ENCODE measurements at regions not wholly inside any gene's neighbourhood (a gene's known extent, or its start where the extent isn't known, plus 50 kb on each side); places are given as distances from the start of the nearest gene placed in this dataset.

- no peaks in the 10 kb centered on the region for H3K4me1 ChIP-seq
- in situ Hi-C loops (cut with MboI; ENCODE audit: low sequenced_read_pairs) = no loop called here
- H3K36me3 ChIP-seq (replicated peaks) = no peaks in the 10 kb centered on the region
- no peaks in the 10 kb centered on the region for H3K9me3 ChIP-seq
- DNase-seq (ENCODE audit: low spot score in 2 of 2) = no peak
- no peak overlapping the region for H3K4me3 ChIP-seq
- no peaks in the 10 kb centered on the region for H3K27me3 ChIP-seq (ENCODE audit: low read depth)
Measured at GRCh38 chr3:64329037-64329436, 103.8 kb upstream of the PRICKLE2 start.

GRCh38 chr3:64327100-64327804 is 102.0 kb upstream of the PRICKLE2 start:
- no peaks in the 10 kb centered on the region for H3K36me3 ChIP-seq (replicated peaks)
- H3K4me1 ChIP-seq = no peaks in the 10 kb centered on the region
- in situ Hi-C loops (cut with MboI; ENCODE audit: low sequenced_read_pairs) = no loop called here
- no peaks in the 10 kb centered on the region for H3K27me3 ChIP-seq (ENCODE audit: low read depth)
- H3K9me3 ChIP-seq = no peaks in the 10 kb centered on the region
- DNase-seq (ENCODE audit: low spot score in 2 of 2) = no peak
- no peak overlapping the region for H3K4me3 ChIP-seq

GRCh38 chr3:64321747-64322146 is 96.5 kb upstream of the PRICKLE2 start:
- Histone ChIP-seq H3K4me1 (no peaks in the 10 kb centered on the region), H3K9me3 (no peaks in the 10 kb centered on the region), H3K36me3 (replicated peaks) (no peaks in the 10 kb centered on the region), H3K4me3 (no peak overlapping the region), H3K27me3 (ENCODE audit: low read depth) (no peaks in the 10 kb centered on the region)
- DNase-seq (ENCODE audit: low spot score in 2 of 2) = no peak
- in situ Hi-C loops (cut with MboI; ENCODE audit: low sequenced_read_pairs) = no loop called here

- H3K27me3 ChIP-seq (ENCODE audit: low read depth) = no peaks in the 10 kb centered on the region
- H3K4me1 ChIP-seq = no peaks in the 10 kb centered on the region
- no peak overlapping the region for H3K4me3 ChIP-seq
- DNase-seq (ENCODE audit: low spot score in 2 of 2) = no peak
- H3K36me3 ChIP-seq (replicated peaks) = no peaks in the 10 kb centered on the region
- in situ Hi-C loops (cut with MboI; ENCODE audit: low sequenced_read_pairs) = no loop called here
- H3K9me3 ChIP-seq = no peaks in the 10 kb centered on the region
Measured at GRCh38 chr3:64319391-64319790, 94.1 kb upstream of the PRICKLE2 start.

GRCh38 chr3:64318668-64319271 is 93.5 kb upstream of the PRICKLE2 start:
- DNase-seq (ENCODE audit: low spot score in 2 of 2) = no peak
- Histone ChIP-seq H3K4me3 (no peak overlapping the region), H3K36me3 (replicated peaks) (no peaks in the 10 kb centered on the region), H3K27me3 (ENCODE audit: low read depth) (no peaks in the 10 kb centered on the region), H3K9me3 (no peaks in the 10 kb centered on the region), H3K4me1 (no peaks in the 10 kb centered on the region)
- in situ Hi-C loops (cut with MboI; ENCODE audit: low sequenced_read_pairs) = no loop called here

GRCh38 chr3:64318001-64318400 is 92.7 kb upstream of the PRICKLE2 start:
- H3K4me3 ChIP-seq = no peak overlapping the region
- no peaks in the 10 kb centered on the region for H3K9me3 ChIP-seq
- H3K4me1 ChIP-seq = no peaks in the 10 kb centered on the region
- DNase-seq (ENCODE audit: low spot score in 2 of 2) = no peak
- H3K27me3 ChIP-seq (ENCODE audit: low read depth) = no peaks in the 10 kb centered on the region
- in situ Hi-C loops (cut with MboI; ENCODE audit: low sequenced_read_pairs) = no loop called here
- H3K36me3 ChIP-seq (replicated peaks) = no peaks in the 10 kb centered on the region

- no peak for DNase-seq (ENCODE audit: low spot score in 2 of 2)
- H3K4me3 ChIP-seq = no peak overlapping the region
- H3K4me1 ChIP-seq = peaks cover 4% of the 10 kb centered on the region
- H3K36me3 ChIP-seq (replicated peaks) = no peaks in the 10 kb centered on the region
- in situ Hi-C loops (cut with MboI; ENCODE audit: low sequenced_read_pairs) = no loop called here
- no peaks in the 10 kb centered on the region for H3K27me3 ChIP-seq (ENCODE audit: low read depth)
- no peaks in the 10 kb centered on the region for H3K9me3 ChIP-seq
Measured at GRCh38 chr3:64316971-64317370, 91.7 kb upstream of the PRICKLE2 start.

GRCh38 chr3:64311424-64312061 is 86.3 kb upstream of the PRICKLE2 start:
- H3K36me3 ChIP-seq (replicated peaks) = no peaks in the 10 kb centered on the region
- no peaks in the 10 kb centered on the region for H3K9me3 ChIP-seq
- H3K4me1 ChIP-seq = peaks cover 14% of the 10 kb centered on the region
- H3K27me3 ChIP-seq (ENCODE audit: low read depth) = no peaks in the 10 kb centered on the region
- H3K4me3 ChIP-seq = no peak overlapping the region
- DNase-seq (ENCODE audit: low spot score in 2 of 2) = peak; percentile 18 to 74
- in situ Hi-C loops (cut with MboI; ENCODE audit: low sequenced_read_pairs) = no loop called here

- DNase-seq (ENCODE audit: low spot score in 2 of 2) = no peak
- in situ Hi-C loops (cut with MboI; ENCODE audit: low sequenced_read_pairs) = no loop called here
- Histone ChIP-seq H3K4me3 (no peak overlapping the region), H3K4me1 (peaks cover 14% of the 10 kb centered on the region), H3K36me3 (replicated peaks) (no peaks in the 10 kb centered on the region), H3K9me3 (no peaks in the 10 kb centered on the region), H3K27me3 (ENCODE audit: low read depth) (no peaks in the 10 kb centered on the region)
Measured at GRCh38 chr3:64308931-64309330, 83.7 kb upstream of the PRICKLE2 start.

GRCh38 chr3:64306745-64307144 is 81.5 kb upstream of the PRICKLE2 start:
- no peaks in the 10 kb centered on the region for H3K36me3 ChIP-seq (replicated peaks)
- in situ Hi-C loops (cut with MboI; ENCODE audit: low sequenced_read_pairs) = no loop called here

GRCh38 chr3:64305731-64306130 is 80.5 kb upstream of the PRICKLE2 start:
- in situ Hi-C loops (cut with MboI; ENCODE audit: low sequenced_read_pairs) = no loop called here
- H3K4me3 ChIP-seq = no peak overlapping the region
- no peaks in the 10 kb centered on the region for H3K4me1 ChIP-seq
- no peaks in the 10 kb centered on the region for H3K27me3 ChIP-seq (ENCODE audit: low read depth)
- no peak for DNase-seq (ENCODE audit: low spot score in 2 of 2)
- H3K36me3 ChIP-seq (replicated peaks) = no peaks in the 10 kb centered on the region
- no peaks in the 10 kb centered on the region for H3K9me3 ChIP-seq

More at GRCh38 chr3:64306745-64307144, 81.5 kb upstream of the PRICKLE2 start:
- Histone ChIP-seq H3K4me3 (no peak overlapping the region), H3K4me1 (peaks cover 8% of the 10 kb centered on the region), H3K9me3 (no peaks in the 10 kb centered on the region), H3K27me3 (ENCODE audit: low read depth) (no peaks in the 10 kb centered on the region)
- no peak for DNase-seq (ENCODE audit: low spot score in 2 of 2)

GRCh38 chr3:64304828-64305410 is 79.7 kb upstream of the PRICKLE2 start:
- in situ Hi-C loops (cut with MboI; ENCODE audit: low sequenced_read_pairs) = no loop called here
- no peaks in the 10 kb centered on the region for H3K27me3 ChIP-seq (ENCODE audit: low read depth)
- H3K36me3 ChIP-seq (replicated peaks) = no peaks in the 10 kb centered on the region
- no peaks in the 10 kb centered on the region for H3K4me1 ChIP-seq
- no peak overlapping the region for H3K4me3 ChIP-seq
- no peaks in the 10 kb centered on the region for H3K9me3 ChIP-seq
- no peak for DNase-seq (ENCODE audit: low spot score in 2 of 2)

- H3K27me3 ChIP-seq (ENCODE audit: low read depth) = no peaks in the 10 kb centered on the region
- H3K4me3 ChIP-seq = no peak overlapping the region
- H3K4me1 ChIP-seq = no peaks in the 10 kb centered on the region
- in situ Hi-C loops (cut with MboI; ENCODE audit: low sequenced_read_pairs) = no loop called here
- no peak for DNase-seq (ENCODE audit: low spot score in 2 of 2)
- H3K36me3 ChIP-seq (replicated peaks) = no peaks in the 10 kb centered on the region
- no peaks in the 10 kb centered on the region for H3K9me3 ChIP-seq
Measured at GRCh38 chr3:64303881-64304280, 78.6 kb upstream of the PRICKLE2 start.

GRCh38 chr3:64303401-64303800 is 78.1 kb upstream of the PRICKLE2 start:
- no peak for DNase-seq (ENCODE audit: low spot score in 2 of 2)
- Histone ChIP-seq H3K36me3 (replicated peaks) (no peaks in the 10 kb centered on the region), H3K9me3 (no peaks in the 10 kb centered on the region), H3K27me3 (ENCODE audit: low read depth) (no peaks in the 10 kb centered on the region), H3K4me3 (no peak overlapping the region), H3K4me1 (no peaks in the 10 kb centered on the region)
- in situ Hi-C loops (cut with MboI; ENCODE audit: low sequenced_read_pairs) = no loop called here

Measured in HAP-1 (cell line).